Chondrocyte (in vitro differentiated cells): ENCODE measurements at regions not wholly inside any gene's neighbourhood (a gene's known extent, or its start where the extent isn't known, plus 50 kb on each side); places are given as distances from the start of the nearest gene placed in this dataset.

ENCODE experiments used
- DNase-seq: peaks from one replicate; pipeline ENCODE4 v3.0.0; 2021; ENCODE audit warnings: mixed read lengths, low spot score
- H3K27ac Mint-ChIP-seq: one replicate; pipeline ENCODE4 v1.8.0; 2021; ENCODE audit warnings: mild to moderate bottlenecking, moderate library complexity, mixed read lengths; ENCODE audit not compliant: unreplicated experiment
- H3K27me3 Mint-ChIP-seq: 2 replicates; pipeline ENCODE4 v1.8.0; 2021; ENCODE audit warnings: low read depth, mixed read lengths
- H3K36me3 Mint-ChIP-seq: 2 replicates; pipeline ENCODE4 v1.8.0; 2021; ENCODE audit warnings: low read depth, mixed read lengths
- H3K4me1 Mint-ChIP-seq: 2 replicates; pipeline ENCODE4 v1.8.0; 2021; ENCODE audit warnings: low read depth, mild to moderate bottlenecking, mixed read lengths
- H3K4me3 Mint-ChIP-seq: one replicate; pipeline ENCODE4 v1.8.0; 2021; ENCODE audit warnings: mild to moderate bottlenecking, moderate library complexity, mixed read lengths; ENCODE audit not compliant: unreplicated experiment
- H3K9me3 Mint-ChIP-seq: 2 replicates; pipeline ENCODE4 v1.8.0; 2021; ENCODE audit warnings: low read depth, mixed read lengths
- TF ChIP-seq, protein P1 (sequence below): fragments of 200-600 bp; sonication (generic); IDR thresholded peaks from 2 replicates; pipeline ENCODE4 v1.5.0; 2021; ENCODE audit warnings: antibody characterized with exemption, mild to moderate bottlenecking, moderate library complexity

DNA sequence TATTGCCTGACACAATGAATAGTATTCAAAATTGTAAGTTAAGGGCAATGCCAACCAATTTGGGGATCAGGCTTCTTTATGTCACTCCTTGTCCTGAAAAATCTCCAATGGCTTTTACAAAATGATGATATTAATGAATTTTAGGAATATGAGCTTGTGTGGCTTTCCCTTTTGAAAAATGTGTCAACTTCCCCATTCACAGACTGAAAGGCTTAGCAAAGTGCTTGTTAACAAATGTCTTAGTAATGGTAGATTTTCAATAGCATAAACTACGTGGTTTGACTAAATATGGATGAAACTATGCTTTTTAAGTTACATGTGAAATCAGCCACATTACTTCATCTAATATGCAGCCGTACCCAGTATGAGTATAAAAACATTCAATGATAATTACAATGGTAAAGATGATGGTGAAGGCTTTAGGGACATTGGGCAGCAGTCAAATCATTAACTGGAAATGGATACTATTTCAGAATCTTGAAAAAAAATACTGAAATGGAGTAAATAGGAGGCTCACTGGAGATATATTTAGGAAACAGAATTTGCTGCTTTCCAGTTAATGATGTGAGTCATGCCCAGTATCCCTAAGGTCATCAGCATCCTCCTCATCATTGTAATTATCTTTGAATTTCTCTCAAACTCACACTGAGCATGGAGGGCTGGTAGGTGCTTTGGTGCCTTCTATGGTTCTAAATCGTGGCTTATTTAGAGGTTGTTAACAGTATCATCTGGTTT, 113.3 kb upstream of the ZNF608 start:
- no peak overlapping the region for H3K4me3 Mint-ChIP-seq

DNA sequence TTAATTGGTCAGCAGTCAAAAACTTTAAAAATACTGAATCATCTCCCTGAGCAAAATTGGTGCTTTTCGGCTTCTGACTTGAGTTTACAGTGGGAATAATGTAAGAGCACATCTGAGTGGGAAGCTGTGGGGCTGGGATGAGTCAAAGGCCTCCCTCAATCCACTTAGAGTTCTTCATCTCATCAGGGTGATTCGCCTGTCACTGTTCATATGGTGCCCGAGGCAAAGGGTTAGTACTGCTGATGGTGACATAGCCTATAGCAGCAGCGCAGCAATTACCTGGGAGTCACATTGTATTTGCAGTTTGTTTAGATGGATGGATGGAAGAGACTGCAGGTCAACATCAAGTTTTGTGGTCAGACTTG, 113.8 kb upstream of the ZNF608 start:
- H3K4me3 Mint-ChIP-seq = no peak overlapping the region
- H3K36me3 Mint-ChIP-seq = no peaks in the 10 kb centered on the region
- TF ChIP-seq, protein P1, sequence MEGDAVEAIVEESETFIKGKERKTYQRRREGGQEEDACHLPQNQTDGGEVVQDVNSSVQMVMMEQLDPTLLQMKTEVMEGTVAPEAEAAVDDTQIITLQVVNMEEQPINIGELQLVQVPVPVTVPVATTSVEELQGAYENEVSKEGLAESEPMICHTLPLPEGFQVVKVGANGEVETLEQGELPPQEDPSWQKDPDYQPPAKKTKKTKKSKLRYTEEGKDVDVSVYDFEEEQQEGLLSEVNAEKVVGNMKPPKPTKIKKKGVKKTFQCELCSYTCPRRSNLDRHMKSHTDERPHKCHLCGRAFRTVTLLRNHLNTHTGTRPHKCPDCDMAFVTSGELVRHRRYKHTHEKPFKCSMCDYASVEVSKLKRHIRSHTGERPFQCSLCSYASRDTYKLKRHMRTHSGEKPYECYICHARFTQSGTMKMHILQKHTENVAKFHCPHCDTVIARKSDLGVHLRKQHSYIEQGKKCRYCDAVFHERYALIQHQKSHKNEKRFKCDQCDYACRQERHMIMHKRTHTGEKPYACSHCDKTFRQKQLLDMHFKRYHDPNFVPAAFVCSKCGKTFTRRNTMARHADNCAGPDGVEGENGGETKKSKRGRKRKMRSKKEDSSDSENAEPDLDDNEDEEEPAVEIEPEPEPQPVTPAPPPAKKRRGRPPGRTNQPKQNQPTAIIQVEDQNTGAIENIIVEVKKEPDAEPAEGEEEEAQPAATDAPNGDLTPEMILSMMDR = no peak
- H3K27ac Mint-ChIP-seq = no peak overlapping the region
- no peak for DNase-seq
- H3K4me1 Mint-ChIP-seq = peaks cover 3% of the 10 kb centered on the region
- H3K9me3 Mint-ChIP-seq = no peaks in the 10 kb centered on the region
- no peaks in the 10 kb centered on the region for H3K27me3 Mint-ChIP-seq

More for the DNA sequence above, 113.3 kb upstream of the ZNF608 start:
- DNase-seq = no peak
- Mint-ChIP-seq H3K36me3 (no peaks in the 10 kb centered on the region), H3K9me3 (no peaks in the 10 kb centered on the region), H3K27me3 (no peaks in the 10 kb centered on the region), H3K27ac (no peak overlapping the region), H3K4me1 (peaks cover 3% of the 10 kb centered on the region)
- TF ChIP-seq, protein P1 = no peak

DNA sequence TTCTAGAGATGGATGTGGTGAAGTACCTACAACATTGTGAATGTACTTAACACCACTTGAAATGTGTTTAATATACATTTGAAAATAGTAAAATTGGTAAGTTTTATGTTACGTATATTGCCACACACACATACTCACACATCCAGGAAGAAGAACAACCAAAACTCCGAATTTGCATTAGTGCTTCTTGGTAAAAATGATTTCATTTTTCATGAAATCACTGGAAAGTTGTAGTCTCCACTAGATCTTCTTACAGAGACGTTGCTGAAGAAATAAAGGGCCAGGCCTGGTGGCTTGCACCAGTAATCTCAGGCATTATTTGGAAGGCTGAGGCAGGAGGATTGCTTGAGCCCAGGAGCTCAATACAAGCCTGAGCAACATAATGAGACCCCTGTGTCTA, 118.6 kb upstream of the ZNF608 start:
- H3K4me1 Mint-ChIP-seq = peaks cover 47% of the 10 kb centered on the region
- H3K9me3 Mint-ChIP-seq = no peaks in the 10 kb centered on the region
- no peak for DNase-seq
- no peak overlapping the region for H3K4me3 Mint-ChIP-seq
- H3K27ac Mint-ChIP-seq = no peak overlapping the region
- H3K27me3 Mint-ChIP-seq = no peaks in the 10 kb centered on the region
- TF ChIP-seq, protein P1 = no peak
- no peaks in the 10 kb centered on the region for H3K36me3 Mint-ChIP-seq

DNA sequence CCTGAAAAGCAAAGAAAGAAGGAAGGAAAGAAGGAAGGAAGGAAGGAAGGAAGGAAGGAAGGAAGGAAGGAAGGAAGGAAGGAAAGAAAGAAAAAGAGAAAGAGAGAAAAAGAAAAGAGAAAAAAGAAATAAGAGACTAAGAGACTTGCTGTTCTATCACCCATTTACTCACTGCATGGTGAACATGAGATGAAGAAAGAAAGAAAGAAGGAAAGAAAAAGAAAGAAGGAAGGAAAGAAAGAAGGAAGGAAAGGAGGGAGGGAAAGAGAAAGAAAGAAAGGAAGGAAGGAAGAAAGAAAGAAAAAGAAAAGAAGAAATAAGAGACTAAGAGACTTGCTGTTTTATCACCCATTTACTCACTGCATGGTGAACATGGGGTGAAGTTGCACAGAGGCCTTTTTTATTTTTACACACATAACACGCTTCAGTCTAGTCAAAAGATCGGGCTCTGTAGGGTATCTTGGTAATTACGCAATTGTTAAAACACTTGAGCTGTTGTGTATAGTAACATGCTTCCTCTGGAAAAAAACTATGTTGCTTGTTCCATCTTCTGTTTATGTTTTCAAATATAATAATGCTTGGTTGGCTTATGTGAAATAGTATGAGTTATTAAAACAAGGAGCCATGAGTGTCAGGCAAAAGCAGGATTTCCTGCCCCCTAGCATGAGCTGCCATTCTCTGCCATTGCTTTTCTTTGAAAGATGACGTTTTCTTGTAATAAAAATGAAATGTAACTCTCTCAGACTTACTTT, 119.3 kb upstream of the ZNF608 start:
- H3K4me3 Mint-ChIP-seq = no peak overlapping the region
- H3K4me1 Mint-ChIP-seq = peaks cover 50% of the 10 kb centered on the region

More for the DNA sequence above, 119.3 kb upstream of the ZNF608 start:
- TF ChIP-seq, protein P1 = no peak
- Mint-ChIP-seq H3K27me3 (no peaks in the 10 kb centered on the region), H3K27ac (no peak overlapping the region), H3K36me3 (no peaks in the 10 kb centered on the region), H3K9me3 (no peaks in the 10 kb centered on the region)
- no peak for DNase-seq
